ENCODE measurements at regions not wholly inside any gene's neighbourhood (a gene's known extent, or its start where the extent isn't known, plus 50 kb on each side); places are given as distances from the start of the nearest gene placed in this dataset.
"Not testable (repeated sequence)": the region's sequence is repeated elsewhere in the genome, so short reads cannot be mapped to it uniquely, and the experiment has no call there.

- H3K9me3 ChIP-seq (ENCODE audit: control insufficient read depth in 5 of 5, low read length in 5 of 5); H3K27ac ChIP-seq (ENCODE audit: low read depth, low read length); H3K4me3 ChIP-seq (ENCODE audit: low read depth in 1 of 5, low read length in 5 of 5); H3K4me1 ChIP-seq (ENCODE audit: control insufficient read depth in 5 of 5, insufficient read depth in 5 of 5, low read length in 5 of 5); H3K27me3 ChIP-seq (ENCODE audit: control insufficient read depth in 5 of 5, insufficient read depth in 4 of 5, low read length in 5 of 5); H3K36me3 ChIP-seq (ENCODE audit: control insufficient read depth in 5 of 5, insufficient read depth in 5 of 5, low read length in 5 of 5); H3K9ac ChIP-seq (ENCODE audit: low read length in 5 of 5): not testable (repeated sequence)
Measured at GRCh38 chr12:86709017-86709416, 452.8 kb upstream of the MGAT4C start.

GRCh38 chr12:86698641-86698980, 442.4 kb upstream of the MGAT4C start:
- H3K9ac ChIP-seq (ENCODE audit: low read length in 5 of 5): no peak overlapping the region
- H3K27me3 ChIP-seq (ENCODE audit: control insufficient read depth in 5 of 5, insufficient read depth in 4 of 5, low read length in 5 of 5): no peaks in the 10 kb centered on the region
- H3K4me1 ChIP-seq (ENCODE audit: control insufficient read depth in 5 of 5, insufficient read depth in 5 of 5, low read length in 5 of 5): peaks cover 0 to 6% (median 4%) of the 10 kb centered on the region in 5 donors
- H3K36me3 ChIP-seq (ENCODE audit: control insufficient read depth in 5 of 5, insufficient read depth in 5 of 5, low read length in 5 of 5): no peaks in the 10 kb centered on the region
- H3K27ac ChIP-seq (ENCODE audit: low read depth, low read length): no peak overlapping the region
- H3K9me3 ChIP-seq (ENCODE audit: control insufficient read depth in 5 of 5, low read length in 5 of 5): no peaks in the 10 kb centered on the region
- H3K4me3 ChIP-seq (ENCODE audit: low read depth in 1 of 5, low read length in 5 of 5): no peak overlapping the region

DNA sequence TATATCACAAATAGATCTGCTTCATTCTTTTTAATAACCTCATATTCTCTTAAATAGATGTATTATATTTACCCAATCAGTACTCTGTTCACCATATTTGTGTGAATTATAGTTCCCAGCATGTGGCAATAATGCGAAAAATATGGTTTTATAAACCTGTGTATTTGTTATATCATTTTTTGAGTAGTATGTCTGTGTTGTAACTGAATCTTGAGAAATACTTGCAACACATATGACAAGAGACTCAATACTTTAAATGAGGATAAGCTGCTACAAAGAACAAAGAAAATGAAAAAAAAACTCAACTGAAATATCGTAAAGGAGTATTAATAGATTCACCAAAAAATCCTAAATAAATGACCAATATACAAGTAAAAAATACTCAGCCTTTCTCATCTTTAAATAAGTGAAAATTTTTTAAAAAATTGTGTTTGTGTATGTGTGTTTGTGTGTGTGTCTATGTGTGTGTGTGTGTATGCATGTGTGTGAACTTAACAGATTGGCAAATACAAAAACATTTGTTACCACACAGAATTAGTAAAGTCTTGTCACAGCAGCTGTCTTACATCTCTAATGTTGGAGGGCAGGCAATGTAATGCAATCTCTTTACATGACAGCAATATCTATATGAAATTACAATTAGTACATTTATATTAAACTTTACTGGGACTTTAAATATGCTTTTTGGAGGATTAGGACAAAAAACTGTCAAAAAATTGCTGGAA, 441.9 kb upstream of the MGAT4C start:
- no peaks in the 10 kb centered on the region for H3K36me3 ChIP-seq (ENCODE audit: control insufficient read depth in 5 of 5, insufficient read depth in 5 of 5, low read length in 5 of 5)
- no peak overlapping the region for H3K27ac ChIP-seq (ENCODE audit: low read depth, low read length)
- no peaks in the 10 kb centered on the region for H3K9me3 ChIP-seq (ENCODE audit: control insufficient read depth in 5 of 5, low read length in 5 of 5)
- no peaks in the 10 kb centered on the region for H3K27me3 ChIP-seq (ENCODE audit: control insufficient read depth in 5 of 5, insufficient read depth in 4 of 5, low read length in 5 of 5)
- peaks cover 0 to 6% (median 4%) of the 10 kb centered on the region in 5 donors for H3K4me1 ChIP-seq (ENCODE audit: control insufficient read depth in 5 of 5, insufficient read depth in 5 of 5, low read length in 5 of 5)
- H3K4me3 ChIP-seq (ENCODE audit: low read depth in 1 of 5, low read length in 5 of 5): no peak overlapping the region
- H3K9ac ChIP-seq (ENCODE audit: low read length in 5 of 5): no peak overlapping the region

- H3K36me3 ChIP-seq (ENCODE audit: control insufficient read depth in 5 of 5, insufficient read depth in 5 of 5, low read length in 5 of 5): no peaks in the 10 kb centered on the region
- no peaks in the 10 kb centered on the region for H3K27me3 ChIP-seq (ENCODE audit: control insufficient read depth in 5 of 5, insufficient read depth in 4 of 5, low read length in 5 of 5)
- peaks cover 0 to 3% (median 0%) of the 10 kb centered on the region in 5 donors for H3K9me3 ChIP-seq (ENCODE audit: control insufficient read depth in 5 of 5, low read length in 5 of 5)
- H3K27ac ChIP-seq (ENCODE audit: low read depth, low read length): no peak overlapping the region
- no peak overlapping the region for H3K4me3 ChIP-seq (ENCODE audit: low read depth in 1 of 5, low read length in 5 of 5)
- H3K4me1 ChIP-seq (ENCODE audit: control insufficient read depth in 5 of 5, insufficient read depth in 5 of 5, low read length in 5 of 5): no peaks in the 10 kb centered on the region
- H3K9ac ChIP-seq (ENCODE audit: low read length in 5 of 5): no peak overlapping the region
Measured at GRCh38 chr12:86683568-86684304, 427.5 kb upstream of the MGAT4C start.

DNA sequence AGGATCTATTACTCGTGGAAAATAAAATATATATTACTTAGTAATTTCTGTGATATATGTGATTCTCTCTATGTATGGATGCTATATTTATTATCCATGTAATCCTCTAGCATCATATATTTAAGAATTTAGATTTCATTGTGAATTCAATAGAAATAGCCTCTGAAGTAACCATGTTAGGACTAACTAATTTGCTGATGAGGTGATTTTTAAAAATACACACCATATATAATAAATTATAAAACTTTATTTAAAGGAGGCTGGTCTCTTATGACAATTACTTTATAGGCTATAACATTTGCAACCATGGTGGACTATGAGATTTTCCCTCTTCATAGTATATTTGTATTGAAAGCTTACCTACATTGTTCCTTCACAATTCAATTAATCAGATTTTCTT, 424.9 kb upstream of the MGAT4C start:
- H3K4me1 ChIP-seq (ENCODE audit: control insufficient read depth in 5 of 5, insufficient read depth in 5 of 5, low read length in 5 of 5): no peaks in the 10 kb centered on the region
- H3K9ac ChIP-seq (ENCODE audit: low read length in 5 of 5): no peak overlapping the region
- no peaks in the 10 kb centered on the region for H3K36me3 ChIP-seq (ENCODE audit: control insufficient read depth in 5 of 5, insufficient read depth in 5 of 5, low read length in 5 of 5)
- H3K27ac ChIP-seq (ENCODE audit: low read depth, low read length): no peak overlapping the region
- no peak overlapping the region for H3K4me3 ChIP-seq (ENCODE audit: low read depth in 1 of 5, low read length in 5 of 5)
- H3K9me3 ChIP-seq (ENCODE audit: control insufficient read depth in 5 of 5, low read length in 5 of 5): no peaks in the 10 kb centered on the region
- H3K27me3 ChIP-seq (ENCODE audit: control insufficient read depth in 5 of 5, insufficient read depth in 4 of 5, low read length in 5 of 5): no peaks in the 10 kb centered on the region

DNA sequence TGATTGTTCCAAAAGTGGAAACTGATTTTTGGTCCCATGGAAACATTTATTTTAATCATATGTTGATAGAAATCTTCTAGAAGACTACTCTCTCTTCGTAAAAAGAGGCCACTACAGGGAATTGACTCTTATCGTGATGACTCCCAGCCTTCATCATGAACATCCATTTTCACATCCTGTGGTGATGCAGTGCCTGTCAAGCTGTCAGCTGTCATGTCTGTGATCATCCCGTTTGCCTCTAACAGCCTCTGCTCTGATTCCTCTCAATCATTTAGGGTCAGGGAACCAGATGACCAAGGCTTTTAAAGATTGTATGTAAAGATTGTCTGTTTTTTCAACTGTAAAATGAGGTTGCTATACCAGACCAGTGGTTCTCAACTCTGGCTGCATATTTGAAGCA, 419.0 kb upstream of the MGAT4C start:
- H3K4me1 ChIP-seq (ENCODE audit: control insufficient read depth in 5 of 5, insufficient read depth in 5 of 5, low read length in 5 of 5): no peaks in the 10 kb centered on the region
- no peak overlapping the region for H3K9ac ChIP-seq (ENCODE audit: low read length in 5 of 5)
- H3K27me3 ChIP-seq (ENCODE audit: control insufficient read depth in 5 of 5, insufficient read depth in 4 of 5, low read length in 5 of 5): no peaks in the 10 kb centered on the region
- no peaks in the 10 kb centered on the region for H3K36me3 ChIP-seq (ENCODE audit: control insufficient read depth in 5 of 5, insufficient read depth in 5 of 5, low read length in 5 of 5)
- no peak overlapping the region for H3K4me3 ChIP-seq (ENCODE audit: low read depth in 1 of 5, low read length in 5 of 5)
- H3K27ac ChIP-seq (ENCODE audit: low read depth, low read length): no peak overlapping the region
- H3K9me3 ChIP-seq (ENCODE audit: control insufficient read depth in 5 of 5, low read length in 5 of 5): no peaks in the 10 kb centered on the region

- Histone ChIP-seq H3K27me3 (ENCODE audit: control insufficient read depth in 5 of 5, insufficient read depth in 4 of 5, low read length in 5 of 5) (peaks cover 0 to 4% (median 0%) of the 10 kb centered on the region in 5 donors), H3K36me3 (ENCODE audit: control insufficient read depth in 5 of 5, insufficient read depth in 5 of 5, low read length in 5 of 5) (no peaks in the 10 kb centered on the region), H3K9me3 (ENCODE audit: control insufficient read depth in 5 of 5, low read length in 5 of 5) (no peaks in the 10 kb centered on the region), H3K4me1 (ENCODE audit: control insufficient read depth in 5 of 5, insufficient read depth in 5 of 5, low read length in 5 of 5) (no peaks in the 10 kb centered on the region), H3K9ac (ENCODE audit: low read length in 5 of 5) (no peak overlapping the region), H3K4me3 (ENCODE audit: low read depth in 1 of 5, low read length in 5 of 5) (no peak overlapping the region), H3K27ac (ENCODE audit: low read depth, low read length) (no peak overlapping the region)
Measured at GRCh38 chr12:86670986-86671385, 414.8 kb upstream of the MGAT4C start.

GRCh38 chr12:86669010-86669409, 412.8 kb upstream of the MGAT4C start:
- Histone ChIP-seq H3K4me3 (ENCODE audit: low read depth in 1 of 5, low read length in 5 of 5) (no peak overlapping the region), H3K27ac (ENCODE audit: low read depth, low read length) (no peak overlapping the region)

GRCh38 chr12:86666316-86666715, 410.1 kb upstream of the MGAT4C start:
- Histone ChIP-seq H3K36me3 (ENCODE audit: control insufficient read depth in 5 of 5, insufficient read depth in 5 of 5, low read length in 5 of 5) (no peaks in the 10 kb centered on the region), H3K27me3 (ENCODE audit: control insufficient read depth in 5 of 5, insufficient read depth in 4 of 5, low read length in 5 of 5) (peaks cover 0 to 4% (median 0%) of the 10 kb centered on the region in 5 donors), H3K9ac (ENCODE audit: low read length in 5 of 5) (no peak overlapping the region), H3K27ac (ENCODE audit: low read depth, low read length) (no peak overlapping the region), H3K4me1 (ENCODE audit: control insufficient read depth in 5 of 5, insufficient read depth in 5 of 5, low read length in 5 of 5) (no peaks in the 10 kb centered on the region), H3K4me3 (ENCODE audit: low read depth in 1 of 5, low read length in 5 of 5) (no peak overlapping the region), H3K9me3 (ENCODE audit: control insufficient read depth in 5 of 5, low read length in 5 of 5) (no peaks in the 10 kb centered on the region)

More at GRCh38 chr12:86669010-86669409, 412.8 kb upstream of the MGAT4C start:
- Histone ChIP-seq H3K9ac (ENCODE audit: low read length in 5 of 5) (no peak overlapping the region), H3K27me3 (ENCODE audit: control insufficient read depth in 5 of 5, insufficient read depth in 4 of 5, low read length in 5 of 5) (peaks cover 0 to 4% (median 0%) of the 10 kb centered on the region in 5 donors), H3K9me3 (ENCODE audit: control insufficient read depth in 5 of 5, low read length in 5 of 5) (no peaks in the 10 kb centered on the region), H3K36me3 (ENCODE audit: control insufficient read depth in 5 of 5, insufficient read depth in 5 of 5, low read length in 5 of 5) (no peaks in the 10 kb centered on the region), H3K4me1 (ENCODE audit: control insufficient read depth in 5 of 5, insufficient read depth in 5 of 5, low read length in 5 of 5) (no peaks in the 10 kb centered on the region)

DNA sequence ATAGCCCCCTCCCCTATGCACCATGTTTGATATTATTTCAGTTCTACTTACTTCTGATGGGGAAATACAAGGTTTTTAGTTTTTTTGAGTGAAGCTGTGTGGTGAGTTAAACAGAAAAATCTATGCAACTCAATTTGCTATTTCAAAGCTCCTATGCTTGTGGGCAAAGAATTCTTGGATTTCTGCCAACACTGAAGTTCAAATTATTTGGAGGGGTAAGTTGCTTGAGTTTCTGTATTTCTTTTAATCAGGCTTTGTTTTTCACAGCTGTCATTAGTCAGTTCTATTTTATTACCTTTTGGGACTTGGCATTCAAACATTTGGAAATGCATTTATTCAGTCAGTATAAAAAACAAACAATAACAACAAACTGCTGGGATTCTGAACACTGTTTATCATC, 407.5 kb upstream of the MGAT4C start:
- Histone ChIP-seq H3K4me1 (ENCODE audit: control insufficient read depth in 5 of 5, insufficient read depth in 5 of 5, low read length in 5 of 5) (no peaks in the 10 kb centered on the region), H3K9me3 (ENCODE audit: control insufficient read depth in 5 of 5, low read length in 5 of 5) (no peaks in the 10 kb centered on the region), H3K4me3 (ENCODE audit: low read depth in 1 of 5, low read length in 5 of 5) (no peak overlapping the region), H3K9ac (ENCODE audit: low read length in 5 of 5) (no peak overlapping the region), H3K27ac (ENCODE audit: low read depth, low read length) (no peak overlapping the region), H3K36me3 (ENCODE audit: control insufficient read depth in 5 of 5, insufficient read depth in 5 of 5, low read length in 5 of 5) (no peaks in the 10 kb centered on the region), H3K27me3 (ENCODE audit: control insufficient read depth in 5 of 5, insufficient read depth in 4 of 5, low read length in 5 of 5) (peaks cover 0 to under 1% (median 0%) of the 10 kb centered on the region in 5 donors)
